ENCODE measurements at regions not wholly inside any gene's neighbourhood (a gene's known extent, or its start where the extent isn't known, plus 50 kb on each side); places are given as distances from the start of the nearest gene placed in this dataset.

- DNase-seq (ENCODE audit: low spot score) = no peak
- ChIA-PET POLR2A (ENCODE audit: low non-redundant PET) (no interaction called here), CTCF (no interaction called here)
- TF ChIP-seq CTCF (conservative IDR thresholded peaks at IDR 0.05; ENCODE audit: low read depth) = no peak
- no peak overlapping the region for H3K27ac ChIP-seq
Observed at GRCh38 chr4:89166971-89167475, 55.7 kb downstream of the TIGD2 start.

- no peak overlapping the region for H3K27ac ChIP-seq
- CTCF ChIA-PET = no interaction called here
- POLR2A ChIA-PET (ENCODE audit: low non-redundant PET) = no interaction called here
- TF ChIP-seq CTCF (conservative IDR thresholded peaks at IDR 0.05; ENCODE audit: low read depth) = no peak
- no peak for DNase-seq (ENCODE audit: low spot score)
Observed at GRCh38 chr4:89171176-89171805, 60.0 kb downstream of the TIGD2 start.

- POLR2A ChIA-PET (ENCODE audit: low non-redundant PET) = no interaction called here
- no peak overlapping the region for H3K27ac ChIP-seq
- DNase-seq (ENCODE audit: low spot score) = no peak
- TF ChIP-seq CTCF (conservative IDR thresholded peaks at IDR 0.05; ENCODE audit: low read depth) = no peak
- CTCF ChIA-PET = no interaction called here
Observed at GRCh38 chr4:89172865-89173264, 61.5 kb downstream of the TIGD2 start.

- no peak for TF ChIP-seq CTCF (conservative IDR thresholded peaks at IDR 0.05; ENCODE audit: low read depth)
- H3K27ac ChIP-seq = no peak overlapping the region
- DNase-seq (ENCODE audit: low spot score) = no peak
- ChIA-PET POLR2A (ENCODE audit: low non-redundant PET) (no interaction called here), CTCF (no interaction called here)
Observed at GRCh38 chr4:89173336-89174090, 62.2 kb downstream of the TIGD2 start.

- no peak overlapping the region for H3K27ac ChIP-seq
- no peak for DNase-seq (ENCODE audit: low spot score)
- ChIA-PET POLR2A (ENCODE audit: low non-redundant PET) (no interaction called here), CTCF (no interaction called here)
- no peak for TF ChIP-seq CTCF (conservative IDR thresholded peaks at IDR 0.05; ENCODE audit: low read depth)
Observed at GRCh38 chr4:89174784-89175183, 63.5 kb downstream of the TIGD2 start.

GRCh38 chr4:89175611-89176010 is 64.3 kb downstream of the TIGD2 start:
- no peak for TF ChIP-seq CTCF (conservative IDR thresholded peaks at IDR 0.05; ENCODE audit: low read depth)
- no peak for DNase-seq (ENCODE audit: low spot score)
- POLR2A ChIA-PET (ENCODE audit: low non-redundant PET) = no interaction called here
- no peak overlapping the region for H3K27ac ChIP-seq
- CTCF ChIA-PET = no interaction called here

Measured in RWPE1 (cell line).